NCI-H146 (cell line): ENCODE measurements at regions not wholly inside any gene's neighbourhood (a gene's known extent, or its start where the extent isn't known, plus 50 kb on each side); places are given as distances from the start of the nearest gene placed in this dataset.
"Not testable (repeated sequence)": the region's sequence is repeated elsewhere in the genome, so short reads cannot be mapped to it uniquely, and the experiment has no call there.

ENCODE experiments used
- DNase-seq: peaks from one replicate; lab custom pipeline; 2025; lab: John Stamatoyannopoulos, UW

DNA sequence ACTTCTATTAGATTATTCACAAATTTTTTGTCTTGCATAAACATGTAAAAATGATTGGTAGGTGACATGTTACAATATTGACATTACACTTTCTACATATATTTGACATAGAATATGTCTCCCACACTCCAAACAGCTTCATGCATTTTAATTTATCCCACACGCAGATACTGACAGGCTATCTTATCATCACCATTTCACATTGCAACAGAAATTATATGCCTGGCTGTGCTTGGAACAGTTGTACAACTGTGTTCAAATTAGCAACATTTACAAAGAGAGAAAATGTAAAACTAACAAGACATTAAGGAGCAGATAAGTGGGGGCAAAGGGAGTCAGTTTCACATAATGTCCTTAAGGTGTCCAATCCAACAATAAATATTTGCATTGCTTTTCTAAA, 1208.5 kb downstream of the NSUN3 start:
- no peak for DNase-seq

DNA sequence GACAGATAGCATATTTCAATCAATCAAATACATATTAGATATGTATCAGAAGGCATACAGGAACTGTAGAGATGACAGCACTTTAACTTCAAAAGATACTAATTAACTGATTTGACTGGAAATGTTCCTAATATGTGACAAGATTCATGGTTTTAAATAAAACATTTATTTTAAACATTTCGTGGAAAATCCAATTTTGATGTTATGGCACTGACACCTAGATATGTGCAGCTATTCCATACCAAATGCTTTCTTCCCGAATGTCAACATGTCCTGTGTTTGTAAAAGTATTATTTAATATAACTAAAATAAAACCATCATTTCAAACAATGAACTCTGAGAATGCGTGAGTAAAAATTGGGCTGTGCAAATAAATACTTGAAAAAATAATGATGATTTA, 1209.3 kb downstream of the NSUN3 start:
- DNase-seq, result no peak

- no peak for DNase-seq
Measured at GRCh38 chr3:95272781-95273180, 1209.9 kb downstream of the NSUN3 start.

- no peak for DNase-seq
Measured at GRCh38 chr3:95277613-95278012, 1214.8 kb downstream of the NSUN3 start.

DNA sequence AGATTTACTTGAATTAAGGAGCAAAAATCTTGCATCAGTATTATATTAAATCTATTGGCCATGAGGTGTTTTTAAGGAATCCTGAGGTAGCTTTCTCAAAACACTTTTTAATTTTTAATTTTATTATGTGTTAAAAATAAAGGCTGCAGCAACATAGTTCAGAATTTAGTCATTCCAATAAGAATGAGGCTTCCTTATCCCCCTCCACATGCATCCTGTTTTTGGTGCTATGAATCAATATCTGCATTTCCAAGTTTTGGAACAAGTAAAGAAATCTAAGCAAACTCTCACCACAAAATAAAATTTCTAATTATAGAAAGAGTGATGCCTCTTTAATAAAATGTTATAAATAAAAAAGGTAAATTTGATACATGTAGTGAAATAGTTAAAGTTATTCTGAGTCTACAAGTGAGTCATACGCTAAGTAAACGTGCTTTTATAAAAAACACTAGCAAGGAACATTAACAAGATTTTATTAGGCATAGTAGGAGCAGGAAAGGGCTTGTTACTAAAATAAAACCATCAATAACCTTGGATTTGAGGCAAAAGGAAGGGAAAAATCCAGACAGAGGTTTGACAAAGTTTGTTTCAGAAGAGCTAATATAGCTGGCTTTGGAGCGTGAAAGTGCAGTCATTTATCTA, 1218.0 kb downstream of the NSUN3 start:
- DNase-seq, result no peak

DNA sequence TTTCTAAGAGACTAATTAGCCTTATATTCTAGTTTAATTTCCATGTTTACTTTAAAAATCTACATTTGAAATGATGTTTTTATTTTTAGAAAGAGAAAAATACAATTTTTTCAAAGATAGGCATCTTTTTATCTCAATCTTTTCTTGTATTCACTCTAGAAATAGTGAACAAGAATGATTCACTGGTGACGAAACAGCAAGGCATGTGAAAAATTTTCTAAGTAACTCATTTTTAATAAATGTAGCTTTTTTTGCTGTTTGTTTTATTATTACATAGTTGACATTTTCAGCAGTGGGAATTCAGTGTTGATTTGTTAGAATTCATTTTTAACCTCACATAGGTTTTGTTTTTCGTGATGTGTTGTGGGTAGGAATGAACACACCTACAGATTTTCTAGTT, 1226.4 kb downstream of the NSUN3 start:
- no peak for DNase-seq

GRCh38 chr3:95297581-95297980, 1234.7 kb downstream of the NSUN3 start:
- DNase-seq, result no peak

GRCh38 chr3:95302044-95302443, 1239.2 kb downstream of the NSUN3 start:
- no peak for DNase-seq

- DNase-seq, result no peak
Measured at GRCh38 chr3:95310560-95310959, 1247.7 kb downstream of the NSUN3 start.

GRCh38 chr3:95311272-95311671, 1248.4 kb downstream of the NSUN3 start:
- DNase-seq, result no peak

- DNase-seq, result no peak
Measured at GRCh38 chr3:95312650-95313049, 1249.8 kb downstream of the NSUN3 start.

DNA sequence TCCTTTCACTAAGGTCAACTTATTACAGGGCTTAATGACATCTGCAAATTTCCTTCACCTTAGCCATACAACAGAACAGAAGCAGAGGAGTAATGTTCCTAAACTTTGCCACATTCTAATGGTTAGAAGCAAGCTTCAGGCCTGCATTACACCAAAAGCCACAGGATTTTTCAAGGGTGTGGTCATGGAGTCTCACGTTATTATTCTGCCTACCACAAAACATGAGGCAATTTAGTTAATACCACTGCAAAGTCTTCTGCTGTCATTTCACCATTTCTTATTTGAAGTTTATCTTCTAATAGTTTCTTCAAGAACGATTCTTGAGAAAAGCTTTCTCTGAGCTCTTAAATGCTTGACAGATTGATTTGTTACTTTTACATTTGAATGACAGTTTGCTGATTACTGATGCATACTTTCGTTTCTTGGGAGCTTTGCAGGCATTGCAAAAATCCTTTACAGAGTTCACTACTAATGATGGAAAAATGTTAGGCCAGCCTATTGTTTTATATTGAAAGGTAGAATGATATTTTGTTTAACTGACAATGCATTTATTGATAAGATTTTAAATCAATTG, 1257.1 kb downstream of the NSUN3 start:
- DNase-seq, result no peak

GRCh38 chr3:95327478-95327877, 1264.6 kb downstream of the NSUN3 start:
- DNase-seq, result no peak

- no peak for DNase-seq
Measured at GRCh38 chr3:95333826-95334225, 1271.0 kb downstream of the NSUN3 start.

DNA sequence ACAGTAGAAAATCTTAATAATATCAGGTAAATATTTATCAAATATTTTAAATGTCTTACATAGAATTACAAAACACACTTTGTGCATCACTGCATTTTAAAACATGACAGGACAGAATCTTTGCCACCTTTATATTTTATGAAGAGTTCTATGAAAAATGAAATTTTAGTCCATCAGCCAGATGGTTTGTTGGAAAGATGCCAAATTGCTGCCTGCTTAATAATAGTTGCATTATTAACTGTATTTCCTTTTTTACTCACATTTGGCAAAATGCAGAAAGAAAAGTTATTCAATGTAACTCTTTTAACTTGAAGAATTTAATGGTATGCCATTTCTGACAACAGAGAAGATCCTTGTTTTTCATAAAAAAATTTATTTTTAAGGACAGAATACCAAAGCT, 1271.6 kb downstream of the NSUN3 start:
- no peak for DNase-seq

DNA sequence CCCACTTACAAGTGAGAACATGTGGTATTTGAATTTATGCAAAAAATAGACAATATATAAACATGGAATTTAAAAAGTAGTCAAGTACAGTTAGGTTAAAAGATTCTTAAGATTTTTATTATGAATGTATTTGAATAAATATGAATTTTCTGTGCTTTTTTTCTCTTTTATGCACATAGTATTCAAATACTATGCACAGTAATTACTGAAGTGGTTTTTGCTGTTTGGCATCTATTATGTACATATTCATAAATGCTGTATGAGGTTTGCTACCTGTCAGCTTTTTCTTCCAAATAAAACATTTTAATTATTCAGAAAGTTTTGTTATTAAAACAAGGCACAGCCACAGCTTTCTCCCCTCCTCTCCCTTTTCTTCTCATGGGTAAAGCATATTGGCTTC, 1272.7 kb downstream of the NSUN3 start:
- no peak for DNase-seq

- no peak for DNase-seq
Measured at GRCh38 chr3:95338446-95338845, 1275.6 kb downstream of the NSUN3 start.

- no peak for DNase-seq
Measured at GRCh38 chr3:95341314-95341713, 1278.5 kb downstream of the NSUN3 start.

GRCh38 chr3:95343228-95343627, 1280.4 kb downstream of the NSUN3 start:
- no peak for DNase-seq

- no peak for DNase-seq
Measured at GRCh38 chr3:95343767-95344166, 1280.9 kb downstream of the NSUN3 start.

DNA sequence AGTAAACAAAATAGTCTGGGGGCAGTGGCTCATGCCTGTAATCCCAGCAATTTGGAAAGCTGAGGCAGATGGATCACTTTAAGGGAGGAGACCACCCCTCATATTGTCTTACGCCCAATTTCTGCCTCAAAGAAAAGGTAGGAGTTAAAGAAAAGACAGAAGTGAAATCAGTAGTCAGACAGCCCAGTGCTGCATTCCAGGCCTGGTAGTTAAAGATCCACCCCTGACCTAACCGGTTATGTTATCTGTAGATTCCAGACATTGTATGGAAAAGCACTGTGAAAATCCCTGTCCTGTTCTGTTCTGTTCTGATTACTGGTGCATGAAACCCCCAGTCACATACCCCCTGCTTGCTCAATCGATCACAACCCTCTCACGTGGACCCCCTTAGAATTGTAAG, 1285.1 kb downstream of the NSUN3 start:
- DNase-seq, result not testable (repeated sequence)

- DNase-seq, result no peak
Measured at GRCh38 chr3:95348879-95349278, 1286.0 kb downstream of the NSUN3 start.

- no peak for DNase-seq
Measured at GRCh38 chr3:95350049-95350448, 1287.2 kb downstream of the NSUN3 start.

- no peak for DNase-seq
Measured at GRCh38 chr3:95351158-95351557, 1288.3 kb downstream of the NSUN3 start.
